HFFc6 (cell line): ENCODE measurements at regions not wholly inside any gene's neighbourhood (a gene's known extent, or its start where the extent isn't known, plus 50 kb on each side); places are given as distances from the start of the nearest gene placed in this dataset.

Source experiments
- DNase-seq: peaks from one replicate; pipeline ENCODE4 v3.0.0-alpha.2; 2018
- H3K27ac Mint-ChIP-seq: 2 replicates; pipeline ENCODE4 v1.8.0; 2020; ENCODE audit warnings: mild to moderate bottlenecking, mixed read lengths
- H3K27me3 Mint-ChIP-seq: 2 replicates; pipeline ENCODE4 v1.8.0; 2021; ENCODE audit warnings: mild to moderate bottlenecking, moderate library complexity, mixed read lengths; ENCODE audit not compliant: insufficient read depth
- H3K36me3 Mint-ChIP-seq: 2 replicates; pipeline ENCODE4 v1.8.0; 2021; ENCODE audit warnings: low read depth, mixed read lengths
- H3K4me1 Mint-ChIP-seq: 2 replicates; pipeline ENCODE4 v1.8.0; 2020; ENCODE audit warnings: low read depth, mixed read lengths
- H3K4me3 Mint-ChIP-seq: 2 replicates; pipeline ENCODE4 v1.8.0; 2020; ENCODE audit warnings: mild to moderate bottlenecking, moderate library complexity, mixed read lengths
- H3K9me3 Mint-ChIP-seq: 2 replicates; pipeline ENCODE4 v1.8.0; 2020; ENCODE audit warnings: mild to moderate bottlenecking, mixed read lengths
- TF ChIP-seq, protein P1 (sequence below): fragments of 200-600 bp; sonication (generic); IDR thresholded peaks from 2 replicates; pipeline ENCODE4 v1.5.0; 2021; ENCODE audit warnings: antibody characterized with exemption, mild to moderate bottlenecking

DNA sequence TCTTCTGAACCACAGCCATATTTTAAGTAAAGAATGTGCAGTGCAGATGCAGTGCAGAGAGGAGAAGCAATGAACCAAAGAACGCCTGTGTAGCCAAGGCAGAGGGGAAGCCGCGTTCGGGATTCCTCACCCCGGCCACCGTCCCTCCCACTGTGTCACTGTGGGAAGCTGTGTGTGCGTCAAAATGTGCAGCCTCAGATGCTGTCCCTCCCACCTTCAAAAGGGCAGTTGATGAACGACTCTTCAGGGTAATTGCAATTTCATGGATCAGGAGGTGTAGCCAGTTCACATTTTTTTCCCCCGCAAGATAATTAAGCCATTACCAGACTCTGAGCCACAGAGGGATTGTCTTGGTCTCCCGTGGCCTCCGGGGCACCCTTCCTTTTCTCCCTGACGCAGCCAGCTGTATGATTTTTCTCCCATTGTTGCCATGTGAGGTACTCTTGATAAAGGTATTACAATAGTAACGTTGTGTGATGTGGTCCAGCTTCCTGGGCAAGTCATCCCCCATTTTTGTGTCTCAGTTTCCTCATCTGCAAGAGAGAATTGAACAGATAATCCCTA lies 190.0 kb downstream of the FOXL1 start:
- H3K36me3 Mint-ChIP-seq, result no peaks in the 10 kb centered on the region
- TF ChIP-seq, protein P1, sequence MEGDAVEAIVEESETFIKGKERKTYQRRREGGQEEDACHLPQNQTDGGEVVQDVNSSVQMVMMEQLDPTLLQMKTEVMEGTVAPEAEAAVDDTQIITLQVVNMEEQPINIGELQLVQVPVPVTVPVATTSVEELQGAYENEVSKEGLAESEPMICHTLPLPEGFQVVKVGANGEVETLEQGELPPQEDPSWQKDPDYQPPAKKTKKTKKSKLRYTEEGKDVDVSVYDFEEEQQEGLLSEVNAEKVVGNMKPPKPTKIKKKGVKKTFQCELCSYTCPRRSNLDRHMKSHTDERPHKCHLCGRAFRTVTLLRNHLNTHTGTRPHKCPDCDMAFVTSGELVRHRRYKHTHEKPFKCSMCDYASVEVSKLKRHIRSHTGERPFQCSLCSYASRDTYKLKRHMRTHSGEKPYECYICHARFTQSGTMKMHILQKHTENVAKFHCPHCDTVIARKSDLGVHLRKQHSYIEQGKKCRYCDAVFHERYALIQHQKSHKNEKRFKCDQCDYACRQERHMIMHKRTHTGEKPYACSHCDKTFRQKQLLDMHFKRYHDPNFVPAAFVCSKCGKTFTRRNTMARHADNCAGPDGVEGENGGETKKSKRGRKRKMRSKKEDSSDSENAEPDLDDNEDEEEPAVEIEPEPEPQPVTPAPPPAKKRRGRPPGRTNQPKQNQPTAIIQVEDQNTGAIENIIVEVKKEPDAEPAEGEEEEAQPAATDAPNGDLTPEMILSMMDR, result peak; percentile 56
- DNase-seq, result no peak
- no peak overlapping the region for H3K4me3 Mint-ChIP-seq
- peaks cover 49% of the 10 kb centered on the region for H3K4me1 Mint-ChIP-seq
- no peak overlapping the region for H3K27ac Mint-ChIP-seq
- no peaks in the 10 kb centered on the region for H3K9me3 Mint-ChIP-seq
- peaks cover 13% of the 10 kb centered on the region for H3K27me3 Mint-ChIP-seq

DNA sequence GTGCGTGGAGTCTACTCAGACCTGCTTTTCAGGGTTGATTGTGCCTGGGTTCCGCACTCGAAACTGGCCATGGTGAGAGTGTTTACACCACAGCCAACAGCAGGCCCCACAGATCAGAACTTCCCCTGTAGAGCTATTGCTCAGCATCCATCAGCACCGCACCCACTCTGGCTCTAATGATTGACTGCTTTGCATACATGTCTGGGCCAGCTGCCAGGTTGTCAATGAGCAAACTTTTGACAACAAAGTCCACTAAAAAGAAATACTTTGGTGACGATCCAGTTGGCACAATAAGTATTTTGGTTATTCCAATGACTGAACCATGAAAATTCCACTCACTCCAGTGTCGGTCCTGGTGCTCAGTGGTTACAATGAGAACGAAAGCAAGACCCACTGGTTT lies 190.7 kb downstream of the FOXL1 start:
- peaks cover 6% of the 10 kb centered on the region for H3K27me3 Mint-ChIP-seq
- no peak for DNase-seq
- no peak overlapping the region for H3K4me3 Mint-ChIP-seq

DNA sequence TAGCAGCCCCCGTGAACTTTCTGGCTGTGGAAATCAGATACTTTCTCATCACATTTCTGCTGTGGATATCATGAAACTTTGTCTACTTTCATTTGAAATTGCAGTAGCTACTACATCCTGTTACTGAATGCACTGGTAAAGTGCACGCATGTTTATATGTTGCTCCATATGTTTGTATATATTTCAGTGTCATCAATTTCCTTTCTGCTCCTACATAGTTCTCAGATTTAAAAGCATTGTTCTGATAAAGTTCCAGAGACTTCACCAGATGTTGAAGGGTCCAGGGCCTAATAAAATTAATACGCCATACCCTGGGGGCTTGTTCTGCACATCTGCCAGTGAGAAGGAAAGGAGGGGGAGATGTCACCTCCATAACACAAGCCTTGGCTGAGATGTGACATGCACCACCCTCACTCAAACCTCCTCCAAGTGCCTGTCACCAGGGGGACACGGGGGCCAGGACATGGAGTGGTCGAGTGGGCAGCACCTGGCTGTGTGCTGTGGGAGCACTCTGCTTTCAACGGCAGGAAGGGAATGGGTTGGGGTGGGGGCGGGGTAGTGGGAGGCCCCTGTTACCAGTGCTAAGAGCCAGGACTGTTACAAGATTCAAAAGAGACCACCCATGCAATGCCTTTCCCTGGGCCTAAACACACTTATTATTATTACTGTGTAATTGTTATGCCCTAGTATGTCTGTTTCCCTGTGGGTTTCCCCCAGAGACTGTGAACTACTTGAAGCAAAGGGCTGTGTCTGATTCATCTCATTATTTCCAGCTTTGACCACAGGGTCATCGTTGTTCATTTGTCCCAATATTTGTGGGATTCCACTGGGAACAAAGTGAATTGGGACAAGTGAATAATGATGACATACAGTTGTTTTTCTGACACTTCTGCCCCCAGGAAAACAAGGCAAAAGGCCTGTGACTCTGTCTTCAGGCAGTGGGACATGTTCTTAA lies 193.4 kb downstream of the FOXL1 start:
- Mint-ChIP-seq H3K4me3 (peak overlapping the region; percentile 25), H3K4me1 (peaks cover 54% of the 10 kb centered on the region), H3K36me3 (no peaks in the 10 kb centered on the region), H3K27me3 (peaks cover 5% of the 10 kb centered on the region), H3K9me3 (no peaks in the 10 kb centered on the region), H3K27ac (peak overlapping the region; percentile 89)
- peak; percentile 82 for DNase-seq
- TF ChIP-seq, protein P1, result no peak

More for the DNA sequence above, 190.7 kb downstream of the FOXL1 start:
- Mint-ChIP-seq H3K9me3 (no peaks in the 10 kb centered on the region), H3K27ac (no peak overlapping the region), H3K36me3 (no peaks in the 10 kb centered on the region), H3K4me1 (peaks cover 56% of the 10 kb centered on the region)
- TF ChIP-seq, protein P1, result no peak

DNA sequence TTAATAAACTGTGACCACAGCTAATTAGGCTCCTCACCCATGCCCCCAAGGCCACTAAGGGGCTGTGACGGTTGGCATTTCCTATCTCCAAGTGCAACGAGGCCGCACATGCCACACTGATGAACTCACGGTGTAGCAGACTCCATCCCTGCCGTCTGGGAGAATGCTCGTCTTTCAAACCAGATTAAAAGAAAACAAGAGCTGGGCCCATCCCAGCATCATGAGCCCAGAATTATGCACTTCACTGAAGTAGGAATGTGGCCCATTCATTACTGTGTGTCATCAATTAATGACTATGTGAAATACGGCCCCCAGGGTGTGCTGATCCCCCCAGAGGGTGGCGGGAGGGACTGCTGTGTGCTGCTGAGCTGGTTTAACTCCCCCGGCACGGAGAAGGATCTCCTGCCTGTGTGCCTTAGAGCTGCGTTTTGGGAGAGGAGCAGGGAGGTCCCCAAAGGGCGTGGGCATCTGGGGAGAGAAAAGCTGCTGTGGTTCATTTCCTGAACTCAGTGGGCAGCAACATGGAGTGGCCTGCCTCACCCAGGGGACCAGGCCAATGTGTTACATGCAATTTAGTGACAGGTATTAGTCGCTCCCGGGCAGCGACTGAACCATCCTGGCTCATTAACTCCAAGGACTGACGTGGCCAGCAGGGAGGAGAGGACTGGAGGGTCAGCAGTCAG lies 194.5 kb downstream of the FOXL1 start:
- Mint-ChIP-seq H3K9me3 (no peaks in the 10 kb centered on the region), H3K4me1 (peaks cover 63% of the 10 kb centered on the region), H3K27me3 (peaks cover 5% of the 10 kb centered on the region), H3K27ac (peak overlapping the region; percentile 89), H3K36me3 (no peaks in the 10 kb centered on the region), H3K4me3 (peak overlapping the region; percentile 22)
- DNase-seq, result peak; percentile 92
- TF ChIP-seq, protein P1, result peak; percentile 46

DNA sequence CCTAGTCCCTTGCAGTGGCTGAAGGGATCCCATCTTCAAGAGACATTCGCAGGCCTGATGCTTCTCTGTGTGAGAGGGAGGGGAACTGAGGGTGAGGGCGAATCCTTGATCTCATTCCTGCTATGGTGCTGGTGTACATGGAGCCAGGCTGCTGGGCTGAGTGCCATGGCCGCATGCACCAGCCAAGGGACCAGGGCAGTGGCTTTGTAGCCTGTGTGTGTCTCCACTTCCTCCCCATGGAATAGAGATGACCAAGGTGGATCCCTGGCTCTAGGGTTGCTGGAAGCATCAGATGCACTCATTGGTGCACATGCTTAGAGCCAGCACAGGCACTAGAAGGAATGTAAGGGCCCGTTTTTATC lies 195.0 kb downstream of the FOXL1 start:
- Mint-ChIP-seq H3K27me3 (peaks cover 5% of the 10 kb centered on the region), H3K4me1 (peaks cover 64% of the 10 kb centered on the region), H3K4me3 (peak overlapping the region; percentile 22; the same call in 1 of the 2 replicates), H3K27ac (peak overlapping the region; percentile 89), H3K9me3 (no peaks in the 10 kb centered on the region), H3K36me3 (no peaks in the 10 kb centered on the region)
- TF ChIP-seq, protein P1, result no peak
- DNase-seq, result no peak
